HG02571 (cell line): ENCODE measurements at regions not wholly inside any gene's neighbourhood (a gene's known extent, or its start where the extent isn't known, plus 50 kb on each side); places are given as distances from the start of the nearest gene placed in this dataset.
"Not testable (repeated sequence)": the region's sequence is repeated elsewhere in the genome, so short reads cannot be mapped to it uniquely, and the experiment has no call there.

Experiments used
- ATAC-seq: cut with Tn5 transposase; IDR thresholded peaks from one replicate; pipeline ENCODE4 v1.9.1; 2021; ENCODE audit warnings: mild to moderate bottlenecking, moderate library complexity; ENCODE audit not compliant: unreplicated experiment

DNA sequence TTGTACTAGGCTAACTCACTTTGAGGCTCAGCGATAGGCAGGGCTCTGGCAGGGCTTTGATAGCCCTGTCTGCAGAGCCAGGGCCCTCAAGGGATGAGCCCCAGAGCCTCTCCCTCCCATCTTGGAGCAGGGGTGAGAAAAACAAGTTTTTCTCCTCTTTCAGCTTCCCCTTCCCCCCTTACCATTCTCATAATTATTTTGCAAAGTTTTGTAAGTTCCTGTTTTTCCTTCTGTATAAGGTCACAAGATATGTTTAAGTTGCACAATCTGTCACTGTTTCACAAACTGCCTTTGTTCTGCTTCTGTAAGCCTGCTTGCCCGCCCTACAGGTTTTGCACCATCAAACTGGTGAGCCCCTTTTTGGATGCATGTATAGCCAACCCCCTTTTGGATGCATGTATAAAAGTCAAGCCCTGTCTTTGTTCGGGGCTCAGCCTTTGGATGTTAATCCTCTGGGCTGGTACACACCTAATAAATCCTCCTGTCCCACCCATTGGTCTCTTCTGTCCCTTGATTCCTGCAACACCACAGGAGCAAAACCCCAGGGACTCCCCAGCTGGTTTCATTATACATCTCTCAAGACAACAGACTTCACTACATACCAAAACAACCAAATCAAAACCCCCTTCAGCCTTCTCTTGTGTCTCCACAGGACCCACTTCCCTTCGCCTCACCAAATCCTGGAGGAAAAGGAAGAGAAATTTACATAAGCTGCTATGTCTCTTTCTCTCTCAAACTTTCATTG lies 52.5 kb upstream of the RESF1 start:
- no peak for ATAC-seq

DNA sequence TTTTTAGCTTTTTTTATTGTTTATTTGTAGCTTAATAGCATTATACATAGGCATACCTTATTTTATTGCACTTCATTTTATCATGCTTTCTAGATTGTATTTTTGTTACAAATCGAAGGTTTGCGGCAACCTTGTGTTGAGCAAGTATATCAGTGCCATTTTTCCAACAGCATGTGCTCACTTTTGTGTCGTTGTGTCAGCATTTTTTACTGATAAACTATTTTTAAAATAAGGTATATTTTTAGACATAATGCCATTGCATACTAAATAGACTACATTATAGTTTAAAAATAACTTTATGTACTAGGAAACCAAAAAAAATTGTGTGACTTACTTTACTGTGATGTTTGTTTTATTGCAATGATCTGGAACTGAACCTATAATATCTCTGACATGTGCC lies 56.2 kb upstream of the RESF1 start:
- no peak for ATAC-seq

DNA sequence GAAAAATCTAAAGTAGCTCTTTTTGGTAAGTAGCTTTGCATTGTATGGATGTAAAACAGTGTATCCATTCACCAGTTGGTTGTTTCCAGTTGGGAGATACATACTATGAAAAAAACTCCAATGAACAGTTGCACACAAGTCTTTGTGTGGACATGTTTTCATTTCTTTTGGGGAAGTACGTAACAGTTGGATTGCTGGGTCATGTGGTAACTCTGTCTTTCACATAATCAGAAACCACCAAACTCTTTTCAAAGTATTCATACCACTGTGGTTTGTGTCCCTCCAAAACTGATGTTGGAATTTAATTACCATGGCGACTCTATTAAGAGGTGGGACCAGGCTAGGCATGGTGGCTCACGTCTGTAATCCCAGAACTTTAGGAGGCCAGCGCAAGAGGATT lies 58.9 kb upstream of the RESF1 start:
- ATAC-seq, result no peak

DNA sequence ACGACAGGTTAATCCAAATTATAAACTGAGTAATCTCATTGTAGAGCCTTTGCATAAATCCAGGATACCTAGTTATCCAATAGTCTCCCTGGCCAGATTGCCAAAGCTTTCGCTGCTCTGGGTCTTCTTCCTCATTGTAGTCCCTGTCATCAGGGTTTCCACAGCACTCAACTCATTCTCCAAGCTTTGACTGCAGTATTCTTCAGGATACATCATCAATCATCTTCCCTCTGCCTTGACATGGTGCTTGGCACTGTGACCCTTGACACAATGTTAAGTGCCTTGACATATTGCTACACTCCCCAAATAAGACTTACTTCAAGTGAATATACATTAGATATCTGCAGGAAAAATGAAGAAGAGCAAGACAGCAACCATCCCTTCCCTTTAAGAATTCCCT lies 60.1 kb upstream of the RESF1 start:
- no peak for ATAC-seq

DNA sequence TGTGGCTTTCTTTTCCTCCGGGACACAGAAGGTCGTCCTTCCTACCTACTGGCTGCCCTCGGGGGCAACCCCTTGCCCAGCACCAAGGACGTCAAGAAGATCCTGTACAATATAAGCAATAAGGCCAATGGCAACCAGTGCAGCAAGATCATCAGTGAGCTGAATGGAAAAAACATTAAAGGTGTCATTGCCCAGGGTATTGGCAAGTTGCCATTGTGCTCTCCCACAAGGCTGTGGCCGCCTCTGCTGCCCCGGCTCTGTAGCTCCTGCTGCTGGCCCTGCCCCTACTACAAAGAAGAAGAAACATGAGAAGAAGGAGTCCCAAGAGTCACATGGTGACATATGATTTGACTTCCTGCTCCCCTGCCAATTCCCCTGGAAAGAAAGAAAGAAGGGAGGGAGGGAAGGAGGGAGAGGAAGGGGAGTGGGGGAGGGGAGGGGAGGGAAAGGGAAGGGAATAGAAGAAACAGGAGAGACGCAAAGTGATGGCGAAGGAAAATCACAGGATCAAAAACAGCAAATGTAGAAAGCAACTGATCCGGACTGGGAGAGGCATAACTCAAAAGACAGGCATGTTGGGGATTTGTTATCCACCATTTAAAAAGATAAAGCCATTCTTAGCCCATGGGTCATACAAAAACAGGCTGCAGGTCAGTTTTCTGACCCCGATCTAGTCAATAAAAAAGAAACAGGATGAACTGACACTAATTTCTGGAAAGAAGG lies 61.3 kb upstream of the RESF1 start:
- no peak for ATAC-seq

DNA sequence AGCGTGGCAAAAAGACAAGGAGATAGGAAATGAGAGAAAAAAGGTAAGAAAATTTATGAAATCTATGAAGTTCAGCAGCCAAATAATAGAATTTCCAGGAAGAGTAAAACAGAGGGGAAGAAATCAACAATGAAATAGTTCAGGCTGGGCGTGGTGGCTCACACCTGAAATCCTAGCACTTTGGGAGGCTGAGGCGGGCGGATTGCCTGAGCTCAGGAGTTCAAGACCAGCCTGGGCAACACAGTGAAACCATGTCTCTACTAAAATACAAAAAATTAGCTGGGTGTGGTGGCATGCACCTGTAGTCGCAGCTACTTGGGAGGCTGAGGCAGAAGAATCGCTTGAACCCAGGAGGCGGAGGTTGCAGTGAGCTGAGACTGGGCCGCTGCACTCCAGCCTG lies 62.1 kb upstream of the RESF1 start:
- ATAC-seq, result not testable (repeated sequence)

DNA sequence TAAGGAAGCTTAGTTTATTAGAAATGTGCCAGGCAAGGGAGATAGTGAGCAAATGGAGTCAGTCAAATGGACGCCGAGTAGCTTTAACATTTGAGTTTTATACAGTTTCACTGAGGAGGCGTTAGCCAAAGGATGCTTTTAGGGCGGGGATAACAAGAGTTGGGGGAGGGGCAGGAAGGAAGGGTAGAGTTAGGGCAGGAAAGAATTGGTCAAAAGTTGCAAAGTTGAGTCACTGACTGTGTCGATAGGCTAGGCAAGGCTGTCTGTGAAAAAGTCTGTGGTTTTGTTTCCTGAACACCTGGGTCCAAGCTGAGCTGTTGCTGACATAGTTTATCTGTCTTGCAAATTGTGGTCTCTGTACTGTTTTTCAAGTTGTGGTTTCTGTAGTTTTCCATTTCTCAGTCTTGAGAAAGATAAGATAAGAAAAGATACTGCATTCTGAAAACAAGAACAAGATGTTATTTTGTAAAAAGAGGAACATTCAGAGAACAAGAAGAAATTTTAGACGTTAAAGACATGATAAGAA lies 62.6 kb upstream of the RESF1 start:
- ATAC-seq, result peak; percentile 99

DNA sequence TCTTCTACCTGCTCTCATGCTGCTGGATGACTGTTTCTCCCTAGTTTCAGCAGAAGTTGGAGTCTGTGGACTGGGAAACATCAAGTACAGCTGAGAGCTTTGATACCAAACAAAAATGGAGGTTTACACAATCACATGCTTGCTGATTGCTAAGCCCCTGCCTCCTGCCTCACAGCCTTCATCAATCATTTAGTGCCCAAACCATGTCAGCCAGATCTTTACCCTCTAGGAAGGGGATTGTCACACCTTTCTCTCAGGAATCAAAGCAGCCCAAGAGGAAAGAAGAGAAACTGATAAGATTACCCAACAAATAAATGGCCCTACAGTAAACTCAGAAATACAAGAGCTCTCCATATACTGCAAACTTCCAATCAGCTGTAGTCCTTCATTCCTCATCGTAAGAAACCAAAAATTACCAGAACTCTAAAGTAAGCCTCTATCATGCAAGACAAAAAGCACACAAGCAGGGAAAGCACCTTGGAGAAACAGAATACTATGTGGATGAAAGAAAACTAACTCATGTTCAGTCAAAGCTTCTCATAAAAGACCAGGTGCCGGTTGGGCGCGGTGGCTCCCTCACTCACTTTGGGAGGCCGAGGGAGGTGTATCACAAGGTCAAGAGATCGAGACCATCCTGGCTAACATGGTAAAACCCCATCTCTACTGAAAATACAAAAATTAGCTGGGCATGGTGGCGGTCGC lies 63.6 kb upstream of the RESF1 start:
- no peak for ATAC-seq

DNA sequence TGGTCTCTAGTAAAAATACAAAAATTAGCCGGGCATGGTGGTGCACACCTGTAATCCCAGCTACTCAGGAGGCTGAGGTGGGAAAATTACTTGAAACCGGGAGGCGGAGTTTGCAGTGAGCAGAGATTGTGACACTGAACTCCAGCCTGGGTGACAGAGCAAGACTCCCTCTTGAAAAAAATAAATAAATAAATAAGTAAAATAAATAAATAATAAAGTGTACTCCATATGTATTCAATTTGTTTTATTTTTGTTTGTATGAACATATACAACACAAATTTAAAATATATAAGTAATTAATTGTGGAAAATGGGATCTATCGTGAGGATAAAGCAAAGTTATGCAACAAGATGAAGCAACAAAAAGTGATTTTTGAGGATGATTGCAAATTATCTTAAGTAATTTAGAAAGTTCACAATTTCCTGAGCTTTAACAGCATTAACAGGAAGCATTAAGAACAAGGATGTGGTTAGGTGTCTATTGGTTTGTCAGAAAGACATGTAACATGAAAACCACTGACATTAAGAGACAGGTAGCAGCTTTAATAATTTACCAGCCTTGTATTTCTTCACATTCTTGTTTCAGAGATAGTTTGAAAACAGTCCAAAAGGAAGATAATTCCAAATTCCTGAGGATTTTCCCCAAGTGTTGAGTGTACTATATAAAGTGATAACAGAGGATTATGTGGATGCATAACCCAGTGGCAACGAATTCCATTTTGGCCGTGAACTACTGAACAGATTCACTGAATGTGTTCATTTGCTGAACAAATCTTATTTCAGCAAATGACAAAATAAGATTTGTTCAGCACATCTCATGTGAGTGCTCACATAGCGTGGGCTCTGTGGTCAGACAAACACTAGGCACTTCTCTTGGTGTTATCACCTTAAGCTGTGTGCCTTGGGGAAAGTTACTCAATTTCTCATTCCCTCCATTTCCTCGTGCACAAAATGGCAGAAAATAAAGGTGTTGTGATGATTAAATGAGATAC lies 68.6 kb upstream of the RESF1 start:
- ATAC-seq, result no peak

DNA sequence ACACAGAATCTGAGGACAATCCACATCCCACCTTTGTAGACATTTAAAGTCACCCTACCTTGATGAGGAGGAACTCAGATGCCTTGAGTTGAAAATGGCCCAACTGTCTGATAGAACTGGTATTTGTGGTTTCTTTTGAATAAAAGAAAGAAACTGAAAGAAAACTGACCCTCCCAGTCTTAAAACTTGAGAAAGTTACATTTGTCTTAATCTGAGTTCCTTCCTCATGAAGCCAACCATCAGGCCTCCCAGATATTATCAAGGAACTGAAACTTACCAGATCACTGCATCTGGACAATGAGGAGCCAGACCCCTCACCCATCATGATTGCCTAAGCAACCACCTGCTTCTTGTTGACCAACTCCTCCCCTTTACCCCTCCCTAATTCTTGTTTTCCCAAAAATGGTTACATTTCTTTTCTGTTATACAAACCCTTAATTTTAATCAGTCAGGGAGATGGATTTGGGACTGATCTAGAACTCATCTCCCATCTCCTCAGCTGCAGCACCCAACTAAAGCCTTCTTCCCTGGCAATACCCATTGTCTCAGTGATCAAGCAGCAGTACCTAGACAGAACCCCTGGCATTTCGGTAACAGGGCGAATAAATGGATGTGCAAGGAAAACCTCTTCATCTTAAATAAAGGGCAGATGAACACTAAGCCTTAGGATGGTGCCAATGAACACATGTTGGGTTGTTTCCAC lies 72.0 kb upstream of the RESF1 start:
- no peak for ATAC-seq

DNA sequence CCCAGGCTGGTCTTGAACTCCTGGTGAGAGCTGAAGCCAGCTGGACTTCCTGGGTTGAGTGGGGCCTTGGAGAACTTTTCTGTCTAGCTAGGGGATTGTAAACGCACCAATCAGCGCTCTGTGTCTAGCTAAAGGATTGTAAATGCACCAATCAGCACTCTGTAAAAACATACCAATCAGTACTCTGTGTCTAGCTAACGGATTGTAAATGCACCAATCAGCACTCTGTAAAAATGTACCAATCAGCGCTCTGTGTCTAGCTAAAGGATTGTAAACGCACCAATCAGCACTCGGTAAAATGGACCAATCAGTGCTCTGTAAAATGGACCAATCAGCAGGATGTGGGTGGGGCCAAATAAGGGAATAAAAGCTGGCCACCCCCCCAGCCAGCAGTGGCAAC lies 76.5 kb upstream of the RESF1 start:
- not testable (repeated sequence) for ATAC-seq

DNA sequence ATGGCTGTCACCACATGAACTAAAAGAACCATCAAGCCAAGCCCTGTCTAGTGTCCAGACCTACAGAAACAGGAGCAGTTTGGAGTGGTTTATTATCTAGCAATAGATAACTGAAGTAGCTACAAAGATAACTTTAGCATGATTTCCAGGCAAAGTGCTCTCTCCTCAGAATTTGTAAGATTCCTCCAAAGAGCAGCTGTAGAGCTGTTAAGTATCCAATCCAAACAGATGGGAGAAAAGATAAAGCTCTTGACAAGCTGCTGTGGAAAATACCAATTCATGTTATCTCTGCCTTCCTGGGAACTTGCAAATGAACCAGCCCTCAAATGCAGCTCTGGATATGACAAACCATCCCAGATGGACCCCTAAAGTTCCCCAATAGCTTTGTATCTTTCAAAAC lies 78.9 kb upstream of the RESF1 start:
- ATAC-seq, result no peak

DNA sequence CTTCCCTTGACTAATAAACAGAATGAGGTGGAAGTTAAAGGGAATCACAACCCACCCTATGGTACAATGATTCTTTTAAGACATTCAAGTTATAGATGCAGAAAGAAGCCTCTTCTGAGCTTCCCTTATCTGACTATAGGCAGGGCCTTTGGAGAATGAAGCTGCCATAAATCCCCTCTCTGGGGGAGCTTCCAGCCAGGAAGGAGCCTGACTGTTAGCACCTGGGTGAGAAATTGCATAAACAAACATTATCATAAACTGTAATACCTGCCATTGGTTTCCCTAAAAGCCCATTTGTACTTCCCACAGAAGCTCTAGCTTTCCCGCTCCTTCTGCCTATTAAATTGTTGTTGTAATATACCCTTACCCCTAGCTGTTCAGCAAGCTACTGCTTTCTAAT lies 81.3 kb upstream of the RESF1 start:
- no peak for ATAC-seq

DNA sequence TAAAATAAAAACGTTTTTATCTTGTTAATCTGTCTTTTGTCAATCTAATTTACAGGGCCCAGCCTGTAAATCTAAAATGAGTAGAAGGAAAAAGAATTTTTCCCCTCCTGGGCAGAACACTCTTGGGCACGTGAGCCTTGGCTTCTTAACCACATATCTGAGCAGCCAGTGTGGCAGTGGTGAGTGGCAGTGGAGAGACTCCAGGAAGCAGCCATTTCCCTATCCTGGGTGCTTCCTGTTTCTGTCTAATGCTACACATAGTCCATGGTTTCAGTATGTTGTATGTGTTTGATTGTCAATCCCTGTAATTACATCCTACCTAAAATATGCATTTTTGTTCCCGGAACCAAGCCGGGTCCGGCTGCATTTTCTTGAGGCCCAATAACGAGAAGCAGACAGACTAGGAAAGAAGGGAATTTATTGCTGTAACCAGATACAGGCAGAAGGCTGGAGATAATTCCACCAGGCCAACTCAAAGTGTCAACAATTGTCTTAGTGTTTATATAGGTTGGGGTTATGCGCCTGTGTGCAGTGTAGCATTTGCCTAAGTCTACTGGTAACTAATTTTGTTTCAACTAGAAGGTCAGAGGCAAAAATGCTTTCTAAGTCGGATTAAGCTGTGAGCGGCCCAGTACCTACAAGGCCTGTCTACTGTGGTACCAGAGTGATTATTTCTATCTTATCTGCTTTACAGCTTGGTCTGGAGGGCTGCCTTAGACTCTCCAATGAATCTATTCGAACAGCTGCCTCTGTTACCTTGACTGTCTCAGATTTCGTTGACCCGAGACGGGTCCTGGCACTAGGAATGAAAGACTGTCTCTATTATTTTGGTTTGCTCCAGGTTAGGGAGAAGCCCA lies 82.4 kb upstream of the RESF1 start:
- ATAC-seq, result no peak

DNA sequence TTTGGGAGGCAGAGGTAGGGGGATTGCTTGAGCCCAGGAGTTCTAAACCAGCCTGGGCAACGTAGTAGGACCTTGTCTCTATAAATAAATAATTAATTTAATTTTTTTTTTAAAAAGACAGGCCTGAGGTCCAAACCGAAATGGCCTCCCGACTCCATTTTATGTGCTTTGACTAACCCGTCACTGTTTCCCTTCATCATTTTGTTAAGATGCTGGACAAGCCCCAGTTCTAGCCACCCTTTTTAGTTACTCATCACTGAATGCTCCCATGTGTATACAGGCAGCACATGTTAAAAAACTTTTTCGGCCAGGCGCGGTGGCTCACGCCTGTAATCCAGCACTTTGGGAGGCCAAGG lies 83.6 kb upstream of the RESF1 start:
- ATAC-seq, result no peak

DNA sequence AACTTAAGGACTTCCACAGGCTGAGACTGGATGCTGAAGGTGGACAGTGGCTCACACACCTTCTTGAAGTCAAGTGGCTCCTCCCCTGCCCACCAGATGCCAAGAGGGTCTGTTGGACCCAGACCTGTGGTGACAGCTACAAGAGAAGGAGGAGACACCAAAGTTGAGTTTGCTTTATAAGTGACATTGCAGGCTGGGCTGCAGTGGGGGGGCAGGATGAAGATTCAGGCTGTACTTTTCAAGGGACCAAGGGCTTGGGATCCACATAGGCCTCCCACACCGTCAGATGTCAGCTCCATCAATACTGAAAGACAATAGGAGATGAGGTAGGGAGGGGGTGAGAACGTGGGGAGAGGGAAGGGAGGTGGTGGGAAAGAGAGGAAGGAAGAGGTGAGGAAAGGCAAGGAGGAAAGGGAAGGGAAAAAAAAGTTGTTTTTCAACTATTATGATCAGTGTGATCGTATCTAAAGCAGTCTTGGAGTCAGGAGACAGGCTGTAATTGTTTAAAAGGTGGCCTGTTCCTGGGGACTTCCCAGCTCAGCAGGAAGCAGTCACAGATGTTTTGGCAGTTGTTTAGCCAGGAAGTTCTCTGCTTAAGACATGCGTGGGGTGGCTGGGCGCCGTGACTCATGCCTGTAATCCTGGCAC lies 84.1 kb upstream of the RESF1 start:
- peak; percentile 80 for ATAC-seq

DNA sequence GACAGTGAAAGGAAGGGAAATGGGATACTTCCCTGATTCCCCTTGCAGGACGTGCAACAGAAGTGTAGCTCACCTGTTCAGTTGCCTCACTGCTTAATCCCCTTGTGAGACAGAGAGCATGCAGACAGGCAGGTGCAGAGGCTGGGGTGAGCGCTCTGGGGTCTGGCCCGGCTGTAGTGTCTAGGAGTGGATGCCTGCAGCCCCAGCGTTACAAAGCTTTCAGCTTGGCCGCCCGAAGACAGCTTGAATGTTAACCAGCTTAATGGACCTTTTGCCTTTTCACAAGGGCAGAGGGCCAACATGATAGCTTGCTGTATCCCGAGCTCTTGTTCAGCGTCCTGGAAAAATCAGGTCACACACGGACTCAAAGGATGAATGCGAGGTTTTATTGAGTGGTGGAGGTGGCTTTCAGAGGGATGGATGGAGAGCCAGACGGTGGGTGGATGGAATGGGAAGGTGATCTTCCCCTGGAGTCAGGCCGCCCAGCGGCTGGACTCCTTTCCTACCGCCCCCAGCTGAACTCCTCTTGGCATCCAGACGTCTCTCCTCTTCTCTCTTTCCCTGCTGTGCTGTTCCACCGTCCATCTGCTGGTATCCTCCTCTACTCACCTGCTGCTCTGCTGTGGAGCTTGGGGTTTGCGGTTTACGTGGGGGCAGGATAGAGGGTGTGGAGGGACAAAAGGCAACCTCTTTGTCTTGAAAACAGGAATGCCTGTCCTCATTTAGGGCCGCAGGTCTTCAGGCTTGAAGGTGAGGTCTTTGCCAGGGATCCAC lies 86.2 kb upstream of the RESF1 start:
- ATAC-seq, result no peak

DNA sequence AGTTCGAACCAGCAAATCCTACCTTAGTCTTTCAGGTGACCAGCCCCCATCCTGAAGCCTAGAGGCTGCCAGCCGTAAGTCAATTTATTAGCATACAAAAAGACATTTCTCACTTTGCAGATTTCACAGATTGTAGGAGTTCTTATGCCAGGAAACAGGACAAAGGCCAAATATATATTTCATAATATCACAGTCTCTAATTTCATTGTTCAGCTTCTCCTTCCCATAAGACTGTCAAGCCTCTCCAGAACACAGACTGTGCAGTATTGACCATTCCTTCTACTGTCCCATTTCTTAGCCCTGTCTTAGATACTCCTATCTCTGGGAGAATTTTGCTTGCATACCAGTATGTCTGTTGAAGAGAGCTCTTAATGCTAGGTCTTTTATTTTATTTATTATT lies 89.2 kb upstream of the RESF1 start:
- no peak for ATAC-seq
